Right ventricle myocardium inferior (tissue), 1 donor: ENCODE measurements at regions not wholly inside any gene's neighbourhood (a gene's known extent, or its start where the extent isn't known, plus 50 kb on each side); places are given as distances from the start of the nearest gene placed in this dataset.

ENCODE experiments used
- ATAC-seq: fragments of 200-7000 bp; cut with Tn5 transposase; one replicate; pipeline ENCODE4 v1.9.1; 2020; ENCODE audit warnings: mild to moderate bottlenecking, moderate library complexity
- DNase-seq: peaks from one replicate; pipeline ENCODE4 v3.0.0; 2021; ENCODE audit errors: missing footprints
- intact Hi-C: fragments of 100-400 bp; cut with DNase I; formaldehyde crosslinking; loops from one replicate; pipeline ENCODE4 v1.11.0; 2022
- donor health status: DM: no; HTN: yes; CAD: no; lungs with severe emphysema.

GRCh38 chr6:84498905-84499304, 265.5 kb downstream of the TBX18 start:
- no peak for DNase-seq
- no peak for ATAC-seq
- intact Hi-C loops, result no loop called here

GRCh38 chr6:84492241-84493165, 265.1 kb upstream of the CEP162 start:
- ATAC-seq (no peak), DNase-seq (peak; percentile 57)
- intact Hi-C loops, result no loop called here

GRCh38 chr6:84489598-84489997, 262.2 kb upstream of the CEP162 start:
- intact Hi-C loops, result no loop called here
- ATAC-seq, result no peak

GRCh38 chr6:84486526-84486925, 259.1 kb upstream of the CEP162 start:
- intact Hi-C loops, result no loop called here
- ATAC-seq (no peak), DNase-seq (no peak)

More at GRCh38 chr6:84489598-84489997, 262.2 kb upstream of the CEP162 start:
- no peak for DNase-seq

- ATAC-seq, result no peak
- DNase-seq, result no peak
- intact Hi-C loops, result no loop called here
These were observed 241.7 kb upstream of the CEP162 start for GRCh38 chr6:84469144-84469543.

GRCh38 chr6:84467296-84467695, 239.9 kb upstream of the CEP162 start:
- intact Hi-C loops, result no loop called here
- no peak for DNase-seq
- no peak for ATAC-seq

- no peak for ATAC-seq
- intact Hi-C loops, result no loop called here
- DNase-seq, result no peak
These were observed 239.1 kb upstream of the CEP162 start for GRCh38 chr6:84466511-84466910.

GRCh38 chr6:84464471-84464870, 237.0 kb upstream of the CEP162 start:
- no peak for ATAC-seq
- intact Hi-C loops, result no loop called here
- no peak for DNase-seq

GRCh38 chr6:84462698-84463097, 235.3 kb upstream of the CEP162 start:
- ATAC-seq (no peak), DNase-seq (no peak)
- intact Hi-C loops, result no loop called here

- ATAC-seq (no peak), DNase-seq (no peak)
- intact Hi-C loops, result no loop called here
These were observed 234.0 kb upstream of the CEP162 start for GRCh38 chr6:84461461-84461860.

GRCh38 chr6:84460491-84460890, 233.0 kb upstream of the CEP162 start:
- no peak for ATAC-seq
- intact Hi-C loops, result no loop called here
- DNase-seq, result no peak

- intact Hi-C loops, result no loop called here
- ATAC-seq (no peak), DNase-seq (no peak)
These were observed 232.0 kb upstream of the CEP162 start for GRCh38 chr6:84459401-84459800.

GRCh38 chr6:84458271-84458670, 230.8 kb upstream of the CEP162 start:
- intact Hi-C loops, result no loop called here
- ATAC-seq (no peak), DNase-seq (no peak)

- ATAC-seq, result no peak
- no peak for DNase-seq
- intact Hi-C loops, result no loop called here
These were observed 229.8 kb upstream of the CEP162 start for GRCh38 chr6:84457276-84457675.

GRCh38 chr6:84456803-84457202, 229.4 kb upstream of the CEP162 start:
- ATAC-seq (no peak), DNase-seq (no peak)
- intact Hi-C loops, result no loop called here

- ATAC-seq, result no peak
- intact Hi-C loops, result no loop called here
- no peak for DNase-seq
These were observed 228.1 kb upstream of the CEP162 start for GRCh38 chr6:84455511-84456029.

GRCh38 chr6:84453499-84453898, 226.1 kb upstream of the CEP162 start:
- intact Hi-C loops, result no loop called here
- DNase-seq, result no peak
- ATAC-seq, result no peak

GRCh38 chr6:84450018-84450417, 222.6 kb upstream of the CEP162 start:
- intact Hi-C loops, result no loop called here
- DNase-seq (no peak), ATAC-seq (no peak)

- DNase-seq (no peak), ATAC-seq (peak; percentile 60)
- intact Hi-C loops, result no loop called here
These were observed 221.8 kb upstream of the CEP162 start for GRCh38 chr6:84449220-84449619.

- DNase-seq (no peak), ATAC-seq (no peak)
- intact Hi-C loops, result no loop called here
These were observed 220.9 kb upstream of the CEP162 start for GRCh38 chr6:84448331-84448730.

GRCh38 chr6:84447651-84448050, 220.2 kb upstream of the CEP162 start:
- DNase-seq (no peak), ATAC-seq (no peak)
- intact Hi-C loops, result no loop called here
